GM13976 (cell line): ENCODE measurements at regions not wholly inside any gene's neighbourhood (a gene's known extent, or its start where the extent isn't known, plus 50 kb on each side); places are given as distances from the start of the nearest gene placed in this dataset.

ENCODE experiments used
- DNase-seq: peaks from one replicate; pipeline ENCODE4 v3.0.0; 2012; ENCODE audit warnings: low spot score
- in situ Hi-C: fragments of 300-500 bp; cut with MboI; formaldehyde crosslinking; loops from one replicate; pipeline ENCODE4 v1.12.0; 2022; ENCODE audit warnings: low sequenced_read_pairs, mixed read lengths, inconsistent platforms; ENCODE audit not compliant: unreplicated experiment
- TF ChIP-seq, protein P1 (sequence below): IDR thresholded peaks from 2 replicates; pipeline ENCODE4 v1.5.1; 2012; ENCODE audit warnings: borderline replicate concordance, mild to moderate bottlenecking; ENCODE audit not compliant: insufficient read depth; ENCODE audit errors: extremely low read depth, missing control alignments, control extremely low read depth

DNA sequence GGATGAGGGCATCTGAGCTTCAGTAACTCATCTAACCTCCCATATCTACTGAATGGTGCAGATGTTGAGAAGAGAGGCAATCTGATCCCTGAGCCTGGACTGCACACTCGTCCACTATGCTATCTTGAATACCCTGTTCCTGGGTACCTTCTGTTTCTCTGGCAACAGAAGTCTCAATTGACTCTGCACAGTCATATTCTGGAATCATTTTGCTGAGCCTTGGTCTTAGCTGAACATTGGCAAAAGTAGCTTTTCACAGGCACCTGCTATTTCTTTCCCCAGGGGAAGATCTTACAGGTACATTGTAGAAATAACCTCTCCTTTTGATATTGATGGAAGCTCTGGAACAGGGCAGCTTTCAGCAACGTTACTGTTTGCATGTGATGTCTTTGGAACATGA, 161.5 kb upstream of the GPR101 start:
- in situ Hi-C loops: no loop called here
- TF ChIP-seq, protein P1, sequence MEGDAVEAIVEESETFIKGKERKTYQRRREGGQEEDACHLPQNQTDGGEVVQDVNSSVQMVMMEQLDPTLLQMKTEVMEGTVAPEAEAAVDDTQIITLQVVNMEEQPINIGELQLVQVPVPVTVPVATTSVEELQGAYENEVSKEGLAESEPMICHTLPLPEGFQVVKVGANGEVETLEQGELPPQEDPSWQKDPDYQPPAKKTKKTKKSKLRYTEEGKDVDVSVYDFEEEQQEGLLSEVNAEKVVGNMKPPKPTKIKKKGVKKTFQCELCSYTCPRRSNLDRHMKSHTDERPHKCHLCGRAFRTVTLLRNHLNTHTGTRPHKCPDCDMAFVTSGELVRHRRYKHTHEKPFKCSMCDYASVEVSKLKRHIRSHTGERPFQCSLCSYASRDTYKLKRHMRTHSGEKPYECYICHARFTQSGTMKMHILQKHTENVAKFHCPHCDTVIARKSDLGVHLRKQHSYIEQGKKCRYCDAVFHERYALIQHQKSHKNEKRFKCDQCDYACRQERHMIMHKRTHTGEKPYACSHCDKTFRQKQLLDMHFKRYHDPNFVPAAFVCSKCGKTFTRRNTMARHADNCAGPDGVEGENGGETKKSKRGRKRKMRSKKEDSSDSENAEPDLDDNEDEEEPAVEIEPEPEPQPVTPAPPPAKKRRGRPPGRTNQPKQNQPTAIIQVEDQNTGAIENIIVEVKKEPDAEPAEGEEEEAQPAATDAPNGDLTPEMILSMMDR: no peak
- no peak for DNase-seq

GRCh38 chrX:137194164-137194563, 160.4 kb upstream of the GPR101 start:
- TF ChIP-seq, protein P1: peak; percentile 31
- peak; percentile 7 for DNase-seq
- in situ Hi-C loops: no loop called here

- TF ChIP-seq, protein P1: no peak
- in situ Hi-C loops: no loop called here
- DNase-seq: no peak
Observed at GRCh38 chrX:137187540-137187939, 153.7 kb upstream of the GPR101 start.

DNA sequence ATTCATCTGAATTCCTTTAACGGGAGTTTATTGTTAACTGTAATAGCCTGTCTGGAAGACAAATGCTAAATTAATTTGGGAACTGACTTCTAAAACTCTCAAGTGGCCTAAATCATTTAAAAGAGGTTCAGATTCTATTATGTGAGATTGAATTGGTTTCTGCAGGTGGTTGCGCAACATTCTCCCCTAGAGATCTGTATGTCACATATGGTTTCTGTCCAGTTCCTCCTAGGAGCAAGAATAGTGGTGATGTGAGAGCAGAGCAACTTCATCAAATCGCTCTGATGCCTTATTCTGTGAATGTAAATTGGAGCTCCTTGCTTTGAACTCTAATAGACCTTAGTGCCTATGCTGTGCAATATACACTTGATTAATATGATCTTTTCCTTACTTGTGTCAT, 144.6 kb upstream of the GPR101 start:
- in situ Hi-C loops: no loop called here
- TF ChIP-seq, protein P1: no peak
- DNase-seq: no peak

GRCh38 chrX:137172317-137172948, 138.6 kb upstream of the GPR101 start:
- DNase-seq: no peak
- TF ChIP-seq, protein P1: no peak
- in situ Hi-C loops: no loop called here

GRCh38 chrX:137171626-137172025, 137.8 kb upstream of the GPR101 start:
- no peak for DNase-seq
- TF ChIP-seq, protein P1: no peak
- in situ Hi-C loops: no loop called here
